ENCODE measurements at regions not wholly inside any gene's neighbourhood (a gene's known extent, or its start where the extent isn't known, plus 50 kb on each side); places are given as distances from the start of the nearest gene placed in this dataset.

DNA sequence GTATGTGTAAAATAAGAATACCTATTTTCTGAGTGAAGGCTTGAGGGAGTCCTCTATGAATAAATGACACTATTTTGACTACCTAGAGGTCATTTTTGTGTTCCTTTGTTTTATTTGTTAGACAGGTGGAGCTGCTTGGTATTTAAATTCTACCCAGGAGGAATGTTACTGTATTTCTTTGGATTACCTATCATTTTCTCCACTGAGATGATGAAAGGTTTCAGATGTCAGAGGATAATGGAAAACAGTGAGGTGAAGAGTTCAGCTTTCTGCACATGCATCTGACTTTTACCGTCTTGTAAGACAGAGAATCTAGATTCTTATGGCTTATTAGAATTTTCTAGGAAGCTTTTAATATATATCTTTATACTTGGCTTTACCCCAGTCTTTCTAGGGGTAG lies 689.8 kb upstream of the NXPH2 start:
- no peak for ATAC-seq
- WGBS, 2 donors = 71 to 93% methylated on average over 1 of the region's 1 CpG
- TF ChIP-seq, protein P1, sequence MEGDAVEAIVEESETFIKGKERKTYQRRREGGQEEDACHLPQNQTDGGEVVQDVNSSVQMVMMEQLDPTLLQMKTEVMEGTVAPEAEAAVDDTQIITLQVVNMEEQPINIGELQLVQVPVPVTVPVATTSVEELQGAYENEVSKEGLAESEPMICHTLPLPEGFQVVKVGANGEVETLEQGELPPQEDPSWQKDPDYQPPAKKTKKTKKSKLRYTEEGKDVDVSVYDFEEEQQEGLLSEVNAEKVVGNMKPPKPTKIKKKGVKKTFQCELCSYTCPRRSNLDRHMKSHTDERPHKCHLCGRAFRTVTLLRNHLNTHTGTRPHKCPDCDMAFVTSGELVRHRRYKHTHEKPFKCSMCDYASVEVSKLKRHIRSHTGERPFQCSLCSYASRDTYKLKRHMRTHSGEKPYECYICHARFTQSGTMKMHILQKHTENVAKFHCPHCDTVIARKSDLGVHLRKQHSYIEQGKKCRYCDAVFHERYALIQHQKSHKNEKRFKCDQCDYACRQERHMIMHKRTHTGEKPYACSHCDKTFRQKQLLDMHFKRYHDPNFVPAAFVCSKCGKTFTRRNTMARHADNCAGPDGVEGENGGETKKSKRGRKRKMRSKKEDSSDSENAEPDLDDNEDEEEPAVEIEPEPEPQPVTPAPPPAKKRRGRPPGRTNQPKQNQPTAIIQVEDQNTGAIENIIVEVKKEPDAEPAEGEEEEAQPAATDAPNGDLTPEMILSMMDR (IDR thresholded peaks at IDR 0.05) = no peak

DNA sequence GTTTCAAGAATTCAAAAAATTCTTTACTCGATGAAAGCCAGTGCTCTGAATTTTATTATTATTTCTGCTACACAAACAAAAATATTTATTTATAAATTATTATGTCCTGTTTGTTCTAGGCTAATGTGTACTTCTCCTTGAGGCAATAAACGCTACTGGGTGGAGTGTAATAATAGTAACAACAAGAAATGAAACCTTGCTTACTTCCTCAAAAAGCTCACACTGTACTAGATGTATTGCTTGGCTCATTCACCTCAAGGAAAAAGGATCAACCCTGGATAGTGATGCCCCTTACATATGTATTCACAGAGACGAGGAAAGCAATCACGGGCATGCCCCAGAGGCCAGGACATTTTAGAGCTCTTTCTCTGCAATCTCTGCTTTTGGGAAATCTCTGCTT lies 685.6 kb upstream of the NXPH2 start:
- Histone ChIP-seq H3K27me3 (no peaks in the 10 kb centered on the region), H3K36me3 (no peaks in the 10 kb centered on the region), H3K4me3 (no peak overlapping the region), H3K27ac (no peak overlapping the region), H3K9me3 (peaks cover 0 to 2% (median 0%) of the 10 kb centered on the region in 11 donors), H3K4me1 (no peaks in the 10 kb centered on the region)
- DNase-seq (no peak), ATAC-seq (no peak)
- TF ChIP-seq, protein P1 (IDR thresholded peaks at IDR 0.05) = no peak
- WGBS, 2 donors = 62 to 70% methylated on average over 4 of the region's 4 CpGs
- intact Hi-C loops (cut with DNase I) = no loop called here

More for the DNA sequence above, 689.8 kb upstream of the NXPH2 start:
- Histone ChIP-seq H3K36me3 (no peaks in the 10 kb centered on the region), H3K27me3 (no peaks in the 10 kb centered on the region), H3K27ac (no peak overlapping the region), H3K4me3 (no peak overlapping the region), H3K9me3 (peaks cover 0 to 10% (median 0%) of the 10 kb centered on the region in 11 donors), H3K4me1 (no peaks in the 10 kb centered on the region)
- DNase-seq = no peak
- intact Hi-C loops (cut with DNase I) = no loop called here

DNA sequence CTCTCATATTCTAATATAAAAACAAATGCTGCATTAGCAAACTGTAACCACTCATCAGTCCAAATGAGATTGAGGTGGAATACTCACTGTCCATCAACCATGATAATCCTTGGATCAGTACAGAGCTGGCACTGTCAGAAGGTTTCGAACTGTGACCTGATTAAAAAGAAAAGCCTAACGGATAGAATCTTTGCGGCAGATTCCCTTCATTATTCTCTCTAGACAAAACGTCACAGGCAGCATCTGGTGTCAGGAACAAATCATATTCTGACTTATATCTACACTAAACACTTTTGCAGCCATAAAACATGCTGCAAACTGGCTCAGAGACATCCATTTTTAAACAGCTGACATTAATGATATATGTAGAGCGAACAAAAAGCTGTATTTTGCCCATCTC lies 677.7 kb upstream of the NXPH2 start:
- H3K27me3 ChIP-seq = no peaks in the 10 kb centered on the region
- no peaks in the 10 kb centered on the region for H3K36me3 ChIP-seq
- intact Hi-C loops (cut with DNase I) = no loop called here
- H3K27ac ChIP-seq = no peak overlapping the region
- H3K4me3 ChIP-seq = no peak overlapping the region
- ATAC-seq (no peak), DNase-seq (no peak)
- H3K9me3 ChIP-seq = peaks cover 0 to 28% (median 2%) of the 10 kb centered on the region in 11 donors
- 65 to 73% methylated on average over 5 of the region's 5 CpGs for WGBS, 2 donors
- TF ChIP-seq, protein P1 (IDR thresholded peaks at IDR 0.05) = no peak
- H3K4me1 ChIP-seq = no peaks in the 10 kb centered on the region

DNA sequence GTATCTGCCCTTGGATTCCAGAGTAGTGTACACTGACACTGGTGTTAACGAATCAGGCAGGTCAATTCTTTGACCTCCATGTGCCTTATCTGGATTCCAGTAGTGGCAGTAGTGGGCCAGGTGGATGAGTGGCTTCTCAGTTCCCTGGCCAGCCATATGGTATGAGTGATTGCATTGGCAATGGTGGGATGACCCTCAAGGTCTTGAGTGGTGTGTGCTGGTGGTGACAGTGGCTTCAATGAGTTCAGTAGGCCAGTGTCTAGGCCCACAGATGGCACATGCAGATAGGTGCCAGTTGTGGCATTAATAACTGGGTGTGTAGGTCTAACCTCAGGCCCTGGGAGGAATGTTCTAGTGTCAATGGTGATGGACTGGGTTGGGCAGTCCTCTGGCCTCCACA lies 674.1 kb upstream of the NXPH2 start:
- Histone ChIP-seq H3K27ac (no peak overlapping the region), H3K4me1 (no peaks in the 10 kb centered on the region), H3K9me3 (peaks cover 0 to 41% (median 13%) of the 10 kb centered on the region in 11 donors), H3K27me3 (no peaks in the 10 kb centered on the region), H3K4me3 (no peak overlapping the region), H3K36me3 (peaks cover 0 to 4% (median 0%) of the 10 kb centered on the region in 9 donors)
- TF ChIP-seq, protein P1 (IDR thresholded peaks at IDR 0.05) = no peak
- DNase-seq = no peak
- WGBS, 2 donors = 65 to 67% methylated on average over 1 of the region's 1 CpG
- ATAC-seq = no peak
- intact Hi-C loops (cut with DNase I) = no loop called here

DNA sequence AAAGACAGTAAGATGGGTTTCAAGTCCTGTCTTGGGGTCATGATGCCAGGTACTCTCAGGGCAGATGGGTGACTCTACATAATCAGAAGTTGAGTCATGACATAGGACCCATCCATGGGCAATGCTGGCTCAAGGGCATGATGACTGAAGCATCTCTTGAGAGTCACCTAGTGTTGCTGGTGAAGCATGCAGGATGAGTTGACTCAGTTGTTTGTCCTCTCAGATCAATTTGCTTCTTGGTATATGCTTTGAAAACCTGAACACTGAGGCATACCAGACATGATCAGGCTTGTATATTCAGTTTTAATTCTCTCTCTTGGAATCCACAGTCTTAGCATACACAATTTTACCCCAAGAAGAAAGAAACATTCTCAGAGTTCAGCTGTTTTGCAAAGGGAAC lies 658.9 kb upstream of the NXPH2 start:
- Histone ChIP-seq H3K9me3 (no peaks in the 10 kb centered on the region), H3K4me3 (no peak overlapping the region), H3K27me3 (no peaks in the 10 kb centered on the region), H3K27ac (no peak overlapping the region), H3K4me1 (no peaks in the 10 kb centered on the region), H3K36me3 (no peaks in the 10 kb centered on the region)
- DNase-seq (no peak), ATAC-seq (no peak)
- TF ChIP-seq, protein P1 (IDR thresholded peaks at IDR 0.05) = no peak
- intact Hi-C loops (cut with DNase I) = no loop called here
